Neuron (in vitro differentiated cells): ENCODE measurements at regions not wholly inside any gene's neighbourhood (a gene's known extent, or its start where the extent isn't known, plus 50 kb on each side); places are given as distances from the start of the nearest gene placed in this dataset.

Experiments
- H2AFZ ChIP-seq: one replicate; pipeline ENCODE4 v1.6.1; 2013; ENCODE audit warnings: low read depth, mild to moderate bottlenecking, inconsistent platforms, low read length, moderate library complexity
- H3K27me3 ChIP-seq: one replicate; pipeline ENCODE4 v1.6.1; 2013; ENCODE audit warnings: low read length; ENCODE audit not compliant: insufficient read depth
- H3K36me3 ChIP-seq: one replicate; pipeline ENCODE4 v1.6.1; 2013; ENCODE audit warnings: low read length; ENCODE audit not compliant: insufficient read depth
- H3K4me1 ChIP-seq: one replicate; pipeline ENCODE4 v1.6.1; 2013; ENCODE audit warnings: low read length; ENCODE audit not compliant: insufficient read depth
- H3K4me3 ChIP-seq: 2 replicates; pipeline ENCODE4 v1.5.1; 2013; ENCODE audit warnings: mild to moderate bottlenecking, low read length, moderate library complexity
- H3K9me3 ChIP-seq: one replicate; pipeline ENCODE4 v1.6.1; 2013; ENCODE audit warnings: low read length

DNA sequence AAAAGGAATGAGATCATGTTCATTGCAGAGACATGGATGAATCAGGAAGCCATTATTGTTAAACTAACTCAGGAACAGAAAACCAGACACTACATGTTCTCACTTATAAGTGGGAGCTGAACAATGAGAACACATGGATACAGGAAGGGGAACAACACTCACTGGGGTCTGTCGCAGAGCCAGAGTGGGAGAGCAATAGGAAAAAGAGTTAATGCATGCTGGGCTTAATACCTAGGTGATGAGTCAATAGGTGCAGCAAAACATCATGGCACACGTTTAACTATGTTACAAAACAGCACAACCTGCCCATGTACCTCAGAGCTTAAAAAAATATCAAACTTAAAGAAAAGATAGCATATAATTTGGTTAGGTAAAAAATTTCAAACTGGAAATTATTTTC is 281.4 kb downstream of the PABPC4L start:
- peaks cover under 1% of the 10 kb centered on the region for H3K4me1 ChIP-seq
- no peak overlapping the region for H2AFZ ChIP-seq
- H3K36me3 ChIP-seq = no peaks in the 10 kb centered on the region
- no peaks in the 10 kb centered on the region for H3K9me3 ChIP-seq
- no peaks in the 10 kb centered on the region for H3K27me3 ChIP-seq
- H3K4me3 ChIP-seq = no peak overlapping the region

DNA sequence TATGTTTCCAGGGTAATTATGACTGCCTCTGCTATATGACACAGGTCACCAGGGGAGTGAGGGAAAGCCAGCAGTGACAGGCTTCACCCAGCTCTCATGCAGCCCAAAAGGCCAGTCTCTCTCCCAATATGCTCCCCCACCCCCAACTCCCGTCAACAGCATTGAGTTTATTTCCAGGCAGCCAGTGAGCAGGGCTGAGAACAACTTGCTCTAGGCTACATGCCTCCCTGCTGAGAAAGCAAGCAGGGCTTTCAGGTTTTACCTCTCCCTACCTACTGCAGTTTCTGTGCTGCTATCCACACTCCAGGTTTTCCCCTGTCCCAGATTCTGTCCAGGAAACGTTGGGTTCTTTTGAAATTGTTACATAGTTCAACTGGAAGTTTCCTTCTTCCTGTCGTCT is 291.4 kb downstream of the PABPC4L start:
- H3K27me3 ChIP-seq = no peaks in the 10 kb centered on the region
- H3K9me3 ChIP-seq = no peaks in the 10 kb centered on the region
- H3K36me3 ChIP-seq = no peaks in the 10 kb centered on the region
- H3K4me1 ChIP-seq = no peaks in the 10 kb centered on the region
- H2AFZ ChIP-seq = no peak overlapping the region
- H3K4me3 ChIP-seq = no peak overlapping the region

DNA sequence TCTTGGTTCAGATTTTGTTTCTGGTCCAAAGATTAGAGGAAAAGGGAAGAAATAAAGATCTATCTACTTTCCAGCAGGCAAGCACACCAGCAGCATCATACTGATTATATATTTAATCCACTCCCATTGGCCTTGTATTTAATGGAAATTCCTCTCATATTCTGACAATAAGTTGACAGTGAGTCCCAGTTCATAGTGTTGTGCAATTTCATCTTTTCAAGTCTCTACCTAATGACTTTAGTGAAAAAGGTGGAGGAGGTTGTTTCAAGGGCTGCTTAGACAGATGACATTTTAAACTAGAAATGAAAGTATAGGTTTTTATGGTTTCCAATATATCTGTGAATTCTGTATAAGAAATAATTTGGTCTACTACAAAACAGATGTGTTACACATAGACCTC is 298.6 kb downstream of the PABPC4L start:
- Histone ChIP-seq H2AFZ (no peak overlapping the region), H3K9me3 (no peaks in the 10 kb centered on the region), H3K4me3 (no peak overlapping the region), H3K4me1 (peaks cover 4% of the 10 kb centered on the region), H3K27me3 (no peaks in the 10 kb centered on the region), H3K36me3 (no peaks in the 10 kb centered on the region)

DNA sequence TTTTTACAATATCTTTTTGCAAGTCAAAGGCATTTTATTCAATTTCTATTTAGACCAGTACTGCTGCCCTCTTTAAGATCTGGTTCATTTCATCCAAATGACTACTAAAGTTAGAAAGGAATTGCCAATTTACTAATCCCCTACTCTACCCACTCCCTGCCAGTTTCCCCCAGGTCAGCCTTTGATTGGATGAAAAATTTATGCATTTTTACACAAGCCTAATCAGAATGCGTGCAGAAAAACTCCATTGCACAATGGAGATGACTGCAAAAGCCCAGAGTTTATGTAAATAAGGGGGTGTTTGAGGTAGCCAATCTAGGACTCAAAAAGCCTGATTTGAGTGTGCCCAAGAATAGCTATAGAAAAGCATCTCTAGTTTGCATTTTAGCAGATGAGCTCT is 310.6 kb downstream of the PABPC4L start:
- H3K9me3 ChIP-seq = no peaks in the 10 kb centered on the region
- H3K27me3 ChIP-seq = no peaks in the 10 kb centered on the region
- no peak overlapping the region for H3K4me3 ChIP-seq
- H3K36me3 ChIP-seq = no peaks in the 10 kb centered on the region
- H3K4me1 ChIP-seq = peaks cover 10% of the 10 kb centered on the region
- H2AFZ ChIP-seq = no peak overlapping the region

DNA sequence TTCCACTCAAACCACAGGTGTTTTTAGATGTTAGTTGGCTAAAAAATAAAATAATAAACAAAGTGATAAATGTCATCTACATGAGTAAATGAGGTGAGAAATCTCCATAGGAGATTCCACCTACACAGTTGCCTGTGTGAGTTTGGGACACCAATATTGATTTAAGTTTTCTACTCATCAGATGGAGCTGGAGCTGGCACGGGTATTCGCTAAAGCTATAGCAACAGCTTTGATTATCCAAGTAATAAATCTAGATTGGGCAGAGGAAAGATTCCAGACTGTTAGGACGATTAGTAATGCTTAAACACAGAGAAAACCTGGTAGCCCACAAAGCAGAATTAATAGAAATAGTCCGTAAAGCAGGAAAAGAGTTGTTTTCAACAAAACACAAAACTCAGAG is 313.9 kb downstream of the PABPC4L start:
- Histone ChIP-seq H3K4me3 (no peak overlapping the region), H2AFZ (no peak overlapping the region), H3K27me3 (no peaks in the 10 kb centered on the region), H3K4me1 (peaks cover 10% of the 10 kb centered on the region), H3K36me3 (no peaks in the 10 kb centered on the region), H3K9me3 (no peaks in the 10 kb centered on the region)

DNA sequence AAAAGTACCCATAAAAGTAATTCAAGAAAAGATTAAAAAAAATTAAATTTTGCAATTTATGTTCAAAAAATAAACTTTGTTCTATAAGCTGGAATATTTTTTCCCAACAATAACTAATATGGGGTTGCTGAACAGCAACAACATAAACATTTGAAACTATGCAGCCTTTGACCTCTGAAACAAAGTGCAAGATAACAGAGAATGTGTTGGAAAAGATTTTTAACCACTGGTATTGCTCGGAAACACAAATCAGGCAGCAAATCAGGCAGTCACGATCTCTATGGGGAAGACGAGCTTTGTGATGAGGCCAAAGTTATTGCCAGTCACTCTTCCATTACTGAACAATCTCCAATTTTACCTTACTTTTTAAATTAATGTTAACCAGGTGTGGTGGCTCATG is 332.1 kb downstream of the PABPC4L start:
- H2AFZ ChIP-seq = no peak overlapping the region
- H3K27me3 ChIP-seq = no peaks in the 10 kb centered on the region
- no peaks in the 10 kb centered on the region for H3K36me3 ChIP-seq
- H3K4me1 ChIP-seq = peaks cover 2% of the 10 kb centered on the region
- H3K9me3 ChIP-seq = no peaks in the 10 kb centered on the region
- no peak overlapping the region for H3K4me3 ChIP-seq

DNA sequence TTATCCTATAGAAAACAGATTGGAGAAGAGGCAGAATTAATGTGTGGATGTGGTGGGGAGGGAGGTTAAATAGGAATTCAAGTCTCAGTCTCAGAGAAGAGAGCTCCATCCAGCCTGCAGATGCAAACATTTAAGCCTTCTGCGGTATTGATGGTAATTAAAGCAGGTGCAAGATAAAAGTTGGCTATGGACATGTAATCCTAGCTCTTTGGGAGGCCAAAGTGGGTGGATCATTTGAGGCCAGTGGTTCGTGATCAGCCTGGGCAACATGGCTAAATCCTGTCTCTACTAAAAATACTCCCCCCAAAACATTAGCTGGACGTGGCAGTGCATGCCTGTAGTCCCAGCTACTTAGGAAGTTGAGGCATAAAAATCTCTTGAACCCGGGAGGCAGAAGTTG is 332.7 kb downstream of the PABPC4L start:
- Histone ChIP-seq H3K36me3 (no peaks in the 10 kb centered on the region), H3K4me1 (peaks cover 2% of the 10 kb centered on the region)

DNA sequence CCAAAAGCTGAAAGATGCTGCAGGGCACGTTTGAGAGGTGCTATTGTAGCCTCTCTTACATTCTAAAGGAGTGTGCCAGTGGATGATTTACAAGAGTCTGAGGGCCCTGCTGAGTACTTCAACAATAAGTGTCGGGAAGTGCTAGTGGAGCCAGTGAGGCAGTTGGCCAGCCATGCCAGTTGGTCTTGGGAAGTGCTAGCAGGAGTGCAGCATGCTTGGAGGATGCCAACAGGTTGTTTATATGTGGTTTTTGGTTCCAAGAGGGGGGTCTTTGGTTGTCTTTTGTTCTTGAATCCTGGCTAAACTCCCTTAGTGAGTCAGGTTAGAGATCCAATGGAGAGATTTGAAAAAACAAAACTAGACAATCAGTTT is 335.3 kb downstream of the PABPC4L start:
- Histone ChIP-seq H3K9me3 (no peaks in the 10 kb centered on the region), H3K36me3 (no peaks in the 10 kb centered on the region), H3K4me3 (no peak overlapping the region), H3K4me1 (peaks cover 2% of the 10 kb centered on the region), H2AFZ (no peak overlapping the region), H3K27me3 (no peaks in the 10 kb centered on the region)

More for the DNA sequence above, 332.7 kb downstream of the PABPC4L start:
- Histone ChIP-seq H3K9me3 (no peaks in the 10 kb centered on the region), H2AFZ (no peak overlapping the region), H3K27me3 (no peaks in the 10 kb centered on the region), H3K4me3 (no peak overlapping the region)

DNA sequence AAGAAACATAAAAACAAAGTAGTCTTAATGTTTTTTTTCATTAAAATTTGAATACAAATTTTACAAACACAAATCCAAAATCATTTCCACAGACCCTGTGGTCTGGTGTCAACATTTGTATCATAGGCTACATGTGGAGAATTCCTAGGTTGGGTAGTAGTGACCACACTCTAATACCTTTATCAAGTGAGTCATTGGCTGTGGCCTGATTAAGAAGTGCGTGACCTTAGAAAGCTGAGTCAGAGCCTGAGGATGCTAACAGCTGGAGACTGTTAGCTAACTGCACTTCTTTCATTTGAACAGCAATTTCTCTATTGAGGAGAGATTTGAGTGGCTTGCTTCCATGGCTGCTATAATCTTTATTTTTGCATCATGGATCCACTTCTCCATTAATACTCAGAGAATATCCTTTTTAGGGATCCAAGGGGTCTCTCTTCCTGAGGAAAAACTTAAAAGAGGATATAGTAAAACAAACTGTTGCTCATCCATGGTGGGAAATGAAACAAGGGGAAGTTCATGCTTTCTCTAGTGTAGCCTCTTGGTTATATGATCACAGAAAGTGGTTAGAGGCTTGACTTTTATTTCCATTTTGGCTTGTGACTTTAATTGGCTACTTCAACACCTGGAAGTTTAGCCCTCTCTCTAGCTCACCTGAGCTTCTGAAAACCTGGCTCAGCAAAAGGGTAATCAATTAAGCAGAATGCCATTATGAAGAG is 335.8 kb downstream of the PABPC4L start:
- Histone ChIP-seq H3K4me1 (peaks cover 2% of the 10 kb centered on the region), H3K27me3 (no peaks in the 10 kb centered on the region), H3K4me3 (no peak overlapping the region), H3K9me3 (no peaks in the 10 kb centered on the region), H3K36me3 (no peaks in the 10 kb centered on the region), H2AFZ (no peak overlapping the region)

DNA sequence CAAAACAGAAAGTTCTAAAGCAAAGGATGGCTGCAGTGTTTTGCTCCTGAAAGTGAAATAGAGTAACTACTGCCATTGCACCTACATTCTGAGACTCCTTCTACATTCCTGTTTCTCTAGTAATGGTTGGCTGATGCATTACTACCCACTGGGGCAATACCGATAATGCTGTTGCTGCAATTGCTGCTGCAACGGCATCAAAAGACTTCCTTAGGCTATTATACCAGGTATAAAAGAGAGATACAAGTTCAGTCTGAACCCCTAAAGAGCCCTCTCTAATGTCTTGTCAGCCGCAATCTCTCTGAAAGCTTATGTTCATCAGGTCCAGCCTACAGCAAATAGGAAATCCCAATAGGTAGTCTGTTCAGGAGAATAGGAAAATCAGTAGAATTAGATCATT is 338.4 kb downstream of the PABPC4L start:
- H3K9me3 ChIP-seq = no peaks in the 10 kb centered on the region
- H3K4me3 ChIP-seq = no peak overlapping the region
- H3K27me3 ChIP-seq = no peaks in the 10 kb centered on the region
- no peaks in the 10 kb centered on the region for H3K36me3 ChIP-seq
- H3K4me1 ChIP-seq = peaks cover 2% of the 10 kb centered on the region
- H2AFZ ChIP-seq = no peak overlapping the region

DNA sequence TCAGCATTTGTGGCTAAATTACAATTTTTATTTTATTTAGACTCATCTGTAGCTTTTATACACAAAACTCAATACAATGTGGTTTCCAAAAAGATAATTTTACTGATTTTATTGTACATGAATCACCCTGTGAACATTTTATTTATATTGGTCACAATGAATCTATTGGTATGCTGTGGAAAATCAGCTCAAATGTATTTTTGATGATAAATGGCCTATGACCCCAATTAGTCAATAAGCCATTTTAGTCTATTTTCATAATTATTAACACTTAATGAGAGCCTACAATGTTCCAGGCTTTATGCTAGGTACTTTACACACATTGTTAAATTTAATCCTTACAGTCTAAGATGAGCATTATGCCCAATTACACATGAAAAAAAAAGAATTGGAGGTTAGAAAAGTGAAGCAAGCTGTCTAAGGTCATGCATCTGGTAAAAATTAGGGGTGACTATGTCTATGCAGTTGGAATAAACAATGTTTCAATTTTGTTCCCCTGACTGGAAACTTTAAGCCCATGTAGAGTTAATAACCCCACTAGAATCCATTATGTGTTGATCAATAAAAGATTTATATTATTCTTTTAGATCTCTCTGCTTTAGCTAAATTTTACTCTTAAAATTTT is 344.7 kb downstream of the PABPC4L start:
- Histone ChIP-seq H3K4me3 (no peak overlapping the region), H2AFZ (no peak overlapping the region), H3K4me1 (no peaks in the 10 kb centered on the region), H3K9me3 (no peaks in the 10 kb centered on the region), H3K36me3 (no peaks in the 10 kb centered on the region), H3K27me3 (no peaks in the 10 kb centered on the region)

DNA sequence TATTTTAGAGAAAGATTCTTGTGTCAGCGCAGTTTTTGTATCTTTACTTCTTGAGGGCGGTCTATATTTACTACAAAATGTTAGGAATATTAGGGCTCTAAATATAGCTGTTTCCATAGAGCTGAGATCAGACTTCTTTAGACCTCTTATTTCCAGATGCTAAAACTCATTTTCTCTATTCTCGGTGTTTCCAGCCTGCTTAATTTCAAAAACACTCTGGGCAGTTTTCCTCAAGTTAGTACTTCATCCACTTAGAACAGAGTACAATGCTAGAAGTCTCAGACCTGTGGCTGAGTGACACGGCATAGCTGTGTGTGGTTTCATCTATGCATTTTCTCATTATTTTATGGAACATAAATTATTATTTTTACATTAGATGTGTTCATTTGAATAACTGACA is 346.6 kb downstream of the PABPC4L start:
- no peaks in the 10 kb centered on the region for H3K4me1 ChIP-seq

DNA sequence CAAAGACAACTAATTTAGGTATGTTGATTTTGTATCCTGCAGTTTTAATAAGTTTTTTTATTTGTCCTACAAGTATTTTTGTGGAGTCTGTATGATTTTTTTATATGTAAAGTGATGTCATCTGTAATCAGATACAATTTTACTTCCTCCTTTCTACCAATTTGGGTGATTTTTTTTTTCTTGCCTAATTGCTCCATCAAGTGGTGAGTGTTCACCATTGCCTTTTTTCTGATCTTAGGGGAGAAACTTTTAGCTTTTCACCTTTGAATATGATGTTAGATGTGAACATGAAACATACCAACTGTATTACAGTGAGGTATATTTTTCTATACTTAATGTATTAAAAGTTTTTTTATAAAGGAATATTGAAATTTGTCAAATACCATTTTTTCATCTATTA is 362.3 kb downstream of the PABPC4L start:
- Histone ChIP-seq H2AFZ (no peak overlapping the region), H3K4me3 (no peak overlapping the region), H3K4me1 (no peaks in the 10 kb centered on the region), H3K9me3 (no peaks in the 10 kb centered on the region), H3K36me3 (no peaks in the 10 kb centered on the region), H3K27me3 (no peaks in the 10 kb centered on the region)

More for the DNA sequence above, 346.6 kb downstream of the PABPC4L start:
- Histone ChIP-seq H3K27me3 (no peaks in the 10 kb centered on the region), H2AFZ (no peak overlapping the region), H3K9me3 (no peaks in the 10 kb centered on the region), H3K4me3 (no peak overlapping the region), H3K36me3 (no peaks in the 10 kb centered on the region)

DNA sequence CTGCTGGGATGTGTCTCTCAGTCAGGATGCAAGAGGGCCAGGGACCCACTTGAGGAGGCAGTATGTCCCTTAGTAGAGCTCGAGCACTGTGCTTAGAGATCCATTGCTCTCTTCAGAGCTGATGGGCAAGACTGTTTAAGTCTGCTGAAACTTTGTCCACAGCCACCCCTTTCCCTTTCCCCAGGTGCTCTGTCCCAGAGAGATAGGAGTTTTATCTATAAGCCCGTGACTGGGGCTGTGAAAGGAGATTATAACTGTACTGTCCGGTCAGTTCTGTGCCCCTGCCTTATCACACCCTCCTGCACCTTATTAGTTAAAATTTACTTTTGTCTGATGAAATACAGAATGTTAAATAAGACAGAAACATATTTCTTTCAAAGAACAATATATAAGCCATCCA is 378.4 kb downstream of the PABPC4L start:
- H3K4me1 ChIP-seq = no peaks in the 10 kb centered on the region
- H3K4me3 ChIP-seq = no peak overlapping the region
- no peak overlapping the region for H2AFZ ChIP-seq
- H3K36me3 ChIP-seq = no peaks in the 10 kb centered on the region
- no peaks in the 10 kb centered on the region for H3K9me3 ChIP-seq
- no peaks in the 10 kb centered on the region for H3K27me3 ChIP-seq
